NT2/D1 (cell line): ENCODE measurements at regions not wholly inside any gene's neighbourhood (a gene's known extent, or its start where the extent isn't known, plus 50 kb on each side); places are given as distances from the start of the nearest gene placed in this dataset.

Source experiments
- SUZ12 ChIP-seq: IDR thresholded peaks from 2 replicates; pipeline ENCODE4 v1.6.1; 2011; ENCODE audit not compliant: insufficient read length, insufficient read depth; ENCODE audit errors: extremely low read depth
- YY1 ChIP-seq: IDR thresholded peaks from 2 replicates; pipeline ENCODE4 v1.6.1; 2011; ENCODE audit not compliant: insufficient read length, insufficient read depth
- ZNF274 ChIP-seq: IDR thresholded peaks from 2 replicates; pipeline ENCODE4 v1.6.1; 2011; ENCODE audit warnings: mild to moderate bottlenecking, low read depth, low read length

DNA sequence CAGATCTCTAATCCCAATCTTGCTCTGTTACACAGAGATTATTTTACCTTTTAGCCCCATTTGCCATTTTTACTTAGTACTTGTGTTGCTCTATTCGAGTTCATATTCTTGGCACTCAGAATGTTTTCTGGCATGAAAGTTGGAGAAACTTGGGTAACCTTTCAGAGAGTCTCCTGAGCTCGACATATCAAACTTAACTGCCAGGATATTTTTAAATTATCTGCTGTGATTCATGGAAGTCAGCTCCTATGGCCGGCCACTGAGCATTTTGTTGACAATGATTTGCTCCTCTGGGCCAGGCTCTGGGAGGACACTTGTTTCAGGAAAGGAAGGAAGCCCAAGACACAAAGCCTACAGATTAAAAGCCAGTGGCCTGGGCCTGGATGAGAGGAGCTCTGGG is 396.7 kb downstream of the TNS3 start:
- TF ChIP-seq ZNF274, result no peak
- no peak for TF ChIP-seq YY1
- no peak for TF ChIP-seq SUZ12
